OCI-LY7 (cell line): ENCODE measurements at regions not wholly inside any gene's neighbourhood (a gene's known extent, or its start where the extent isn't known, plus 50 kb on each side); places are given as distances from the start of the nearest gene placed in this dataset.

Experiments used
- BruUV-seq: library from RNA; stranded (reverse); fragments of 400-500 nt; replicated peaks from 2 replicates; lab custom pipeline; 2021; lab: Mats Ljungman, UMichigan
- CTCF ChIA-PET: fragments of 300-600 bp; sonication (Branson Sonifier 250); formaldehyde crosslinking; loops from one replicate; lab custom pipeline; 2022; ENCODE audit warnings: antibody characterized with exemption; ENCODE audit not compliant: unreplicated experiment; lab: Charles Lee
- POLR2A ChIA-PET: fragments of 300-600 bp; sonication (Branson Sonifier 250); formaldehyde crosslinking; loops from one replicate; lab custom pipeline; 2022; ENCODE audit warnings: antibody characterized with exemption; lab: Charles Lee
- DNase-seq: peaks from one replicate; pipeline ENCODE4 v3.0.0-alpha.2; 2015; ENCODE audit warnings: low spot score
- H2AFZ ChIP-seq: fragments of 200-600 bp; sonication (generic), shearing (Covaris generic); 2 replicates; pipeline ENCODE4 v1.6.1; 2014; ENCODE audit warnings: mild to moderate bottlenecking, antibody characterized with exemption, low read length, moderate library complexity
- H3K27ac ChIP-seq: fragments of 200-600 bp; sonication (generic); 2 replicates; pipeline ENCODE4 v1.5.1; 2014; ENCODE audit warnings: mixed run types, low read depth, mild to moderate bottlenecking, moderate library complexity, low read length, inconsistent platforms; ENCODE audit not compliant: poor library complexity, severe bottlenecking
- H3K36me3 ChIP-seq: fragments of 200-600 bp; sonication (generic); 2 replicates; pipeline ENCODE4 v1.6.1; 2014; ENCODE audit warnings: mild to moderate bottlenecking, antibody characterized with exemption, low read length, moderate library complexity, mixed read lengths; ENCODE audit not compliant: insufficient read depth
- H3K4me1 ChIP-seq: fragments of 200-600 bp; sonication (generic); 2 replicates; pipeline ENCODE4 v1.5.1; 2014; ENCODE audit warnings: mild to moderate bottlenecking, low read length; ENCODE audit not compliant: insufficient read depth, poor library complexity, severe bottlenecking
- H3K4me2 ChIP-seq: fragments of 200-600 bp; sonication (generic); 2 replicates; pipeline ENCODE4 v1.6.1; 2014; ENCODE audit warnings: mild to moderate bottlenecking, low read length
- H3K4me3 ChIP-seq: fragments of 200-600 bp; sonication (generic); 2 replicates; pipeline ENCODE4 v1.5.1; 2014; ENCODE audit warnings: mild to moderate bottlenecking, low read depth, low read length; ENCODE audit not compliant: poor library complexity, severe bottlenecking
- H3K79me2 ChIP-seq: fragments of 200-600 bp; sonication (generic); 2 replicates; pipeline ENCODE4 v1.6.1; 2016; ENCODE audit warnings: low read depth, mild to moderate bottlenecking, low read length, moderate library complexity, mixed read lengths; ENCODE audit not compliant: insufficient read depth
- H3K9me2 ChIP-seq: fragments of 200-600 bp; sonication (generic); 2 replicates; pipeline ENCODE4 v1.6.1; 2016; ENCODE audit warnings: mild to moderate bottlenecking, low read length, mixed read lengths; ENCODE audit not compliant: insufficient read depth
- H3K9me3 ChIP-seq: fragments of 200-600 bp; sonication (generic); 2 replicates; pipeline ENCODE4 v1.6.1; 2014; ENCODE audit warnings: mild to moderate bottlenecking, mixed run types, low read length, mixed read lengths
- H4K20me1 ChIP-seq: fragments of 200-600 bp; sonication (generic); 2 replicates; pipeline ENCODE4 v1.6.1; 2014; ENCODE audit warnings: mild to moderate bottlenecking, antibody characterized with exemption, low read length, moderate library complexity, mixed read lengths; ENCODE audit not compliant: insufficient read depth
- EZH2phosphoT487 ChIP-seq: fragments of 200-600 bp; sonication (generic); IDR thresholded peaks from 2 replicates; pipeline ENCODE4 v1.6.1; 2018; ENCODE audit warnings: low read depth, borderline replicate concordance, mild to moderate bottlenecking, mixed run types, antibody characterized with exemption, low read length, moderate library complexity, mixed read lengths
- intact Hi-C: fragments of 100-400 bp; cut with micrococcal nuclease; formaldehyde crosslinking; loops from one replicate; pipeline ENCODE4 v1.10.0; 2022; ENCODE audit not compliant: unreplicated experiment
- TF ChIP-seq, protein P1 (sequence below): fragments of 200-600 bp; sonication (generic); conservative IDR thresholded peaks from 2 replicates; pipeline ENCODE4 v1.5.1; 2014; ENCODE audit warnings: mild to moderate bottlenecking, antibody characterized with exemption, low read length, moderate library complexity, mixed read lengths

- Histone ChIP-seq H3K79me2 (no peaks in the 10 kb centered on the region), H3K4me3 (no peak overlapping the region), H2AFZ (no peak overlapping the region), H3K36me3 (no peaks in the 10 kb centered on the region), H4K20me1 (no peaks in the 10 kb centered on the region), H3K27ac (no peak overlapping the region), H3K9me2 (no peaks in the 10 kb centered on the region), H3K4me1 (no peaks in the 10 kb centered on the region), H3K4me2 (no peak overlapping the region), H3K9me3 (no peaks in the 10 kb centered on the region)
- CTCF ChIA-PET: no interaction called here
- intact Hi-C loops: no loop called here
- no peak for DNase-seq
- BruUV-seq: no TSS peak
- TF ChIP-seq EZH2phosphoT487: no peak
- TF ChIP-seq, protein P1, sequence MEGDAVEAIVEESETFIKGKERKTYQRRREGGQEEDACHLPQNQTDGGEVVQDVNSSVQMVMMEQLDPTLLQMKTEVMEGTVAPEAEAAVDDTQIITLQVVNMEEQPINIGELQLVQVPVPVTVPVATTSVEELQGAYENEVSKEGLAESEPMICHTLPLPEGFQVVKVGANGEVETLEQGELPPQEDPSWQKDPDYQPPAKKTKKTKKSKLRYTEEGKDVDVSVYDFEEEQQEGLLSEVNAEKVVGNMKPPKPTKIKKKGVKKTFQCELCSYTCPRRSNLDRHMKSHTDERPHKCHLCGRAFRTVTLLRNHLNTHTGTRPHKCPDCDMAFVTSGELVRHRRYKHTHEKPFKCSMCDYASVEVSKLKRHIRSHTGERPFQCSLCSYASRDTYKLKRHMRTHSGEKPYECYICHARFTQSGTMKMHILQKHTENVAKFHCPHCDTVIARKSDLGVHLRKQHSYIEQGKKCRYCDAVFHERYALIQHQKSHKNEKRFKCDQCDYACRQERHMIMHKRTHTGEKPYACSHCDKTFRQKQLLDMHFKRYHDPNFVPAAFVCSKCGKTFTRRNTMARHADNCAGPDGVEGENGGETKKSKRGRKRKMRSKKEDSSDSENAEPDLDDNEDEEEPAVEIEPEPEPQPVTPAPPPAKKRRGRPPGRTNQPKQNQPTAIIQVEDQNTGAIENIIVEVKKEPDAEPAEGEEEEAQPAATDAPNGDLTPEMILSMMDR: no peak
- POLR2A ChIA-PET: no interaction called here
Observed at GRCh38 chr6:40924839-40925238, 114.2 kb downstream of the UNC5CL start.

DNA sequence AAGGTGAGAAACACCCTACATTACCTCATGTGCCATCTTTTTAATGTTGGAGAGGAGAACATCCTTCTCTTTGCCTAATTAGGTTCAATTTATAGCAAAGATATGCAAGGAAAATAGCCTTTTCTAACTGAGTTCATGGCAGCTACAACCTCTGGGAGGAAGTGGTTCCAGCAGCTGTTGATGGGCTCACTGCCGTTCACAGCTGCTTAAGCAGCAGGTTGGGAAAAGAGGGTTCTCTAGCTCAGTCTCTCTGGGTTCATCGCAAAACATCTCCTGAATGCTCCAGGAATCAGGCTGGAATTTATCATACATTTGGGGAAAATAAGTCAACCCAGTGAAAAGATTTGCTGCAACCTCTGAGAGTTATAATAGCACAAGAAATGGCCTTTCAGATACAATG lies 115.1 kb downstream of the UNC5CL start:
- intact Hi-C loops: no loop called here
- CTCF ChIA-PET: no interaction called here
- no peaks in the 10 kb centered on the region for H3K4me1 ChIP-seq

DNA sequence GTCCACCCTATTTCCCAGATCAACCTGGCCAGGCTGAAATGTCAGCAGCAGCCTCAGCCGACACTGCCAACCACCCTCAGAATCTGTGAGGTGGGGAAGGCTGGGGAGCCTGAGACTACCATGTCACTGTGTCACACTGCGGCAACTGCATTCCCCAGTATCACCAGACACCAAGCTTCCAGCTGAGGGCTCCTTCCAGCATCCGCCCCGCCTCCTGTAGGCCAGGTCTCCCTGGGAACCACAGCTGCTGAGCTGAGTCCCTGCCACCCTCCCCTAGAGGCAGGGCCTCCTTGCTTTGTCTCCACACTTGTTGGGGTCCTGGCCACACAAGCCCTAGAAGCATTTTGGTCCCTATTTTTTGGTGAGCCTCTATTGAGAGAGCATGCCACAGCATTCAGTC lies 115.7 kb downstream of the UNC5CL start:
- Histone ChIP-seq H3K27ac (no peak overlapping the region), H3K4me3 (no peak overlapping the region), H2AFZ (no peak overlapping the region), H3K79me2 (no peaks in the 10 kb centered on the region), H3K9me2 (no peaks in the 10 kb centered on the region), H4K20me1 (no peaks in the 10 kb centered on the region), H3K36me3 (no peaks in the 10 kb centered on the region), H3K4me1 (no peaks in the 10 kb centered on the region), H3K4me2 (no peak overlapping the region), H3K9me3 (no peaks in the 10 kb centered on the region)
- TF ChIP-seq, protein P1: no peak
- TF ChIP-seq EZH2phosphoT487: no peak
- ChIA-PET CTCF (no interaction called here), POLR2A (no interaction called here)
- BruUV-seq: no TSS peak
- DNase-seq: no peak
- intact Hi-C loops: no loop called here

More for the DNA sequence above, 115.1 kb downstream of the UNC5CL start:
- Histone ChIP-seq H3K27ac (no peak overlapping the region), H4K20me1 (no peaks in the 10 kb centered on the region), H2AFZ (no peak overlapping the region), H3K9me3 (no peaks in the 10 kb centered on the region), H3K79me2 (no peaks in the 10 kb centered on the region), H3K36me3 (no peaks in the 10 kb centered on the region), H3K4me3 (no peak overlapping the region), H3K9me2 (no peaks in the 10 kb centered on the region), H3K4me2 (no peak overlapping the region)
- no peak for DNase-seq
- TF ChIP-seq, protein P1: no peak
- no peak for TF ChIP-seq EZH2phosphoT487
- no TSS peak for BruUV-seq
- POLR2A ChIA-PET: no interaction called here
